HG02759 (cell line): ENCODE measurements at regions not wholly inside any gene's neighbourhood (a gene's known extent, or its start where the extent isn't known, plus 50 kb on each side); places are given as distances from the start of the nearest gene placed in this dataset.
"Not testable (repeated sequence)": the region's sequence is repeated elsewhere in the genome, so short reads cannot be mapped to it uniquely, and the experiment has no call there.

ENCODE experiments used
- ATAC-seq: cut with Tn5 transposase; IDR thresholded peaks from one replicate; pipeline ENCODE4 v1.9.1; 2021; ENCODE audit warnings: mild to moderate bottlenecking, moderate library complexity; ENCODE audit not compliant: unreplicated experiment

GRCh38 chr3:33919312-33920120 lies 121.1 kb downstream of the PDCD6IP start:
- no peak for ATAC-seq

GRCh38 chr3:33920511-33920910 lies 122.1 kb downstream of the PDCD6IP start:
- no peak for ATAC-seq

DNA sequence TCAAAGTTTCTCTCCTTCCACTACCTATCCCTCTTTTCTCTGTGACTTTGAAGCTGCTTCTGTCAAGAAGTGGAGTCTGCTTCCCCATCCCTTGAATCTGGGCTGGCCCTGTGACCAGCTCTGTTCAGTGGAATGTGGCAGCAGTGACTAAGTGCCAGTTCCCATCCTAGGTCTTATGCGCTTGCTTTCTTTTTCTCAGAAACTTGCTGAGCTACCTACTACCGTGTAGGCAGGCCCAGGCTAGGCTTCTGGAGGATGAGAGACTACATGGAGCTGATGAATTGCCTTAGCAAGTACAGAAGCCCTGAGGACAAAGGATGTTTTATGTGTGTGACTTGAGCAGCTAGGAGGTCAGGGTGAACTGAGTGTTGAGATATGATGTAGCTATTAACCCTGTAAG lies 123.2 kb downstream of the PDCD6IP start:
- no peak for ATAC-seq

GRCh38 chr3:33926998-33927605 lies 128.7 kb downstream of the PDCD6IP start:
- ATAC-seq = no peak

GRCh38 chr3:33929813-33930212 lies 131.4 kb downstream of the PDCD6IP start:
- no peak for ATAC-seq

DNA sequence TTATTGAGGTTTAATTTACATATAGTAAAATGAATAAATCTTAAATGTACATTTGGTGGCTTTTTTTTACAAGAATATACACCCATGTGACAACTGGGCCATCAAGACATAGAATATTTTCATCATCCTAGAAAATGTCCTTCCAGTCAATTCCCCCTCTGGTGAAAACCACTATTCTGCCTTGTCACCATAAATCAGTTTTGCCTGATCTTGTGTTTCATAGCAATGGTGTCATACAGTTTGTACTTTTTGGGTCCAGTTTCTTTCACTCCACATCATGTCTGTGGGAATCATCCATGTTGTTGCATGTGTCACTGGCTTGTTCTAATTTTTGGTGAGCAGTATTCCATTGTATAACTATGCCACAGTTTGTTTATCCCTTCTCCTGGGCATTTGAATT lies 133.1 kb downstream of the PDCD6IP start:
- no peak for ATAC-seq

GRCh38 chr3:33932010-33932764 lies 133.8 kb downstream of the PDCD6IP start:
- ATAC-seq = no peak

GRCh38 chr3:33936171-33936920 lies 137.9 kb downstream of the PDCD6IP start:
- ATAC-seq = no peak

DNA sequence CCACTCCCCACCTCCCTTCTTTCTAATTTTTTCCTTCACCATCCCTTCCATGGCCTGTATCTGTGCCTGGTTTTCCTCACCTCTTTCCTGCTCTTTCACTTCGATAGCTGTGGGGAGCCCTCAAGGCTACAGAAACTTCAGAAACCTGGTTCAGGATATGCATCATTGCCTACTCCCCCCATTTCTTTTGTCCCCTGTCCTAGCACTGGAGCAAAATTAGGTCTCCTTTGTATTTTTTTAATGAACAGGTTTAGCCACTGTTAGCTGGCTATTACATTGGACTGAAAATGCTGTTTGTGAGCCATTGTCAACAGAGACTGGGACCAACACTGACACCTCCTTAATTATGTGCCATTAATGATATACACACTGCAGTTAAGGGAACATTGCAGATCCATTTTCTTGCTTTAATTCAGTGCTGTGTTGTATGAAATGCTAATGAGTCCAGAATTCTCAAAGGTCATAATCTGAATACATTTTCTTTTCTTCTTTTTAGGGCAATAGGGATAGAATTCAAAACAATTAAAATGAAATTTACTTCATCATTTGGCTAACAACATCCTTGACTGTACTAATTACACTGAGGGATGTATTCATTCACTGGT lies 138.6 kb downstream of the PDCD6IP start:
- ATAC-seq = no peak

- ATAC-seq = no peak
Measured at GRCh38 chr3:33937628-33938027, 139.2 kb downstream of the PDCD6IP start.

DNA sequence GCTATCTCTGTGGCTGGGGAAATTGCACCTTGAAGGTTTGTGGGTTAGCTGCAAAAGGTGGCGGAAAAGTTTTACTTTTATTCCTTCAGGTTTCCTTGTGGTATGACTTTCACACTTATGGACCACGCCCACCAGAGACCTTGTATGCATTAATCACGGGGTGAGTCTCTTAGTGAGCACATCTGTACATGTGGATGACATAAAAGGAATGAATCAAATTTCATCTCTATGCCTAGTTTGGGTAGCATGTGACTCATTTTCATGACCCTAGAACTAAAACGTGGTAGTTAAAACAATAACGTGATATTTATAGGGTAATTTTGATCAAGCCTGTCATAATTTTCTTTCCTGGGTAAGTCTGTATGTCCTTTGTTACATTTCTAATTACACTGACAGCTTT lies 141.7 kb downstream of the PDCD6IP start:
- no peak for ATAC-seq

GRCh38 chr3:33940736-33941135 lies 142.3 kb downstream of the PDCD6IP start:
- no peak for ATAC-seq

GRCh38 chr3:33941804-33942203 lies 143.4 kb downstream of the PDCD6IP start:
- ATAC-seq = no peak

DNA sequence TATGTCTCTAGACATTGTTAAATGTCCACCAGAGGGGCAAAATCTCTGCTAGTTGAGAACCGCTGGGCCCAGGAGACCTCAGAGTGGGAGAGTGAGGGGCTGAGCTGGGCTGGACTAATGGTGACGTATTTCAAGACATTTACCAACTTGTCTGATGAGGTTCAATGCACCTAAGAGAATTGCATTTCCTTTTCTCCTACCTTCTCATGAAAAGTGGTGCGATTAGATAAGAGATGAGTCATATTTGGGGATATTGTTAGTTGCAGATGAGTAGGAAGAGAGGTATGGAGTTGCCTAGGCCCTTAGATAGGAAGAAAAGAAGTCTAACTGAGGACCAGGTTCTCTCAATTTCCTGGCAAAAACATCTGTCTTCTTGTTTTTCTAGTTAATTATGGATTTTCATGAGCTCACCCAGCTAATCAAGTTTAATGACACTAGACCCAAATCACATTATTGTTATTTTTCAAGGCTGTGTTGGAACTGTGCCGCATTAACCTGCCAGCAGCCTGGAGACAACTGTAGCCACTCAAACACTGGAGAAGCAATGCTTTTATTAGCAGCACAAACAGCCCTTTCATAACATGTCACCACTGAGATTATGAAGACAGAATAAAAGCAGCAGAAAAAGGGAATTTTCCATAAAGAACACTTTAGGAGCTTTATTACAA lies 144.2 kb downstream of the PDCD6IP start:
- no peak for ATAC-seq

- no peak for ATAC-seq
Measured at GRCh38 chr3:33943277-33943676, 144.8 kb downstream of the PDCD6IP start.

DNA sequence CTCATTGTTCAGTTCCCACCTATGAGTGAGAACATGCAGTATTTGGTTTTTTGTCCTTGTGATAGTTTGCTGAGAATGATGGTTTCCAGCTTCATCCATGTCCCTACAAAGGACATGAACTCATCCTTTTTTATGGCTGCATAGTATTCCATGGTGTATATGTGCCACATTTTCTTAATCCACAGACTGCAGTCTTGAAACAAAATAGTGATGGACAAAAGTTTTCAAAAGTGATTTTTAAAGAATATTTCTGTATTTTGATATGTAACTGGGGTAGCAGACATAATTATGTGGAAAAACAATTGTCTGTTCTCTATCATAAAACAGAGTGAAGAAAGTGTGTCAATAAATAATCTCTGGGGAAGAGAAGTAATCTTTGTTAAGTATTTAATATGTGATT lies 148.2 kb downstream of the PDCD6IP start:
- not testable (repeated sequence) for ATAC-seq

- ATAC-seq = no peak
Measured at GRCh38 chr3:33947272-33948195, 149.1 kb downstream of the PDCD6IP start.

- no peak for ATAC-seq
Measured at GRCh38 chr3:33949074-33949473, 150.6 kb downstream of the PDCD6IP start.

- no peak for ATAC-seq
Measured at GRCh38 chr3:33954956-33955355, 156.5 kb downstream of the PDCD6IP start.
